ENCODE measurements at regions not wholly inside any gene's neighbourhood (a gene's known extent, or its start where the extent isn't known, plus 50 kb on each side); places are given as distances from the start of the nearest gene placed in this dataset.
"Not testable (repeated sequence)": the region's sequence is repeated elsewhere in the genome, so short reads cannot be mapped to it uniquely, and the experiment has no call there.

GRCh38 chr21:15634541-15634940 lies 95.2 kb upstream of the USP25 start:
- DNase-seq, result not testable (repeated sequence)

- no peak for DNase-seq
Observed at GRCh38 chr21:15638856-15639549, 90.8 kb upstream of the USP25 start.

GRCh38 chr21:15640113-15640512 lies 89.7 kb upstream of the USP25 start:
- DNase-seq, result not testable (repeated sequence)

GRCh38 chr21:15644489-15644888 lies 85.3 kb upstream of the USP25 start:
- no peak for DNase-seq

- no peak for DNase-seq
Observed at GRCh38 chr21:15645830-15646229, 84.0 kb upstream of the USP25 start.

GRCh38 chr21:15650735-15651134 lies 79.0 kb upstream of the USP25 start:
- no peak for DNase-seq

- no peak for DNase-seq
Observed at GRCh38 chr21:15651172-15651571, 78.6 kb upstream of the USP25 start.

- no peak for DNase-seq
Observed at GRCh38 chr21:15653710-15654109, 76.1 kb upstream of the USP25 start.

GRCh38 chr21:15654171-15654570 lies 75.6 kb upstream of the USP25 start:
- DNase-seq, result no peak

GRCh38 chr21:15659753-15660422 lies 69.9 kb upstream of the USP25 start:
- DNase-seq, result no peak

GRCh38 chr21:15660423-15660804 lies 69.4 kb upstream of the USP25 start:
- no peak for DNase-seq

- DNase-seq, result no peak
Observed at GRCh38 chr21:15667010-15667409, 62.8 kb upstream of the USP25 start.

GRCh38 chr21:15667819-15668218 lies 62.0 kb upstream of the USP25 start:
- DNase-seq, result no peak

- DNase-seq, result no peak
Observed at GRCh38 chr21:15669247-15669646, 60.5 kb upstream of the USP25 start.

- no peak for DNase-seq
Observed at GRCh38 chr21:15671188-15671587, 58.6 kb upstream of the USP25 start.

- not testable (repeated sequence) for DNase-seq
Observed at GRCh38 chr21:15672578-15672977, 57.2 kb upstream of the USP25 start.

- no peak for DNase-seq
Observed at GRCh38 chr21:15676935-15677334, 52.8 kb upstream of the USP25 start.

GRCh38 chr21:15679630-15680029 lies 50.2 kb upstream of the USP25 start:
- DNase-seq, result no peak
